ENCODE measurements at regions not wholly inside any gene's neighbourhood (a gene's known extent, or its start where the extent isn't known, plus 50 kb on each side); places are given as distances from the start of the nearest gene placed in this dataset.
"Not testable (repeated sequence)": the region's sequence is repeated elsewhere in the genome, so short reads cannot be mapped to it uniquely, and the experiment has no call there.

GRCh38 chr7:86987834-86988233 lies 71.6 kb downstream of the ELAPOR2 start:
- not testable (repeated sequence) for TF ChIP-seq CTCF (conservative IDR thresholded peaks at IDR 0.05; ENCODE audit: low read length); EZH2phosphoT487 (IDR thresholded peaks at IDR 0.05; ENCODE audit: borderline replicate concordance)
